Stimulated activated CD4-positive, alpha-beta T cell treated with anti-CD3 and anti-CD28 coated beads, TNF-alpha, amount 100 ng/mL, for 48 hours (primary cell): ENCODE measurements at regions not wholly inside any gene's neighbourhood (a gene's known extent, or its start where the extent isn't known, plus 50 kb on each side); places are given as distances from the start of the nearest gene placed in this dataset.

Experiments used
- DNase-seq, 3 donors: peaks; one replicate each; pipeline ENCODE4 v3.0.0-alpha.2; 2020; ENCODE audit warnings: low read depth in 3 of 3

GRCh38 chr11:122346006-122346405, 230.0 kb upstream of the BLID start:
- DNase-seq, result no peak

GRCh38 chr11:122345586-122345985, 229.6 kb upstream of the BLID start:
- DNase-seq, result no peak

GRCh38 chr11:122344215-122344614, 228.2 kb upstream of the BLID start:
- DNase-seq, result no peak

GRCh38 chr11:122343210-122343609, 227.2 kb upstream of the BLID start:
- DNase-seq, result no peak

GRCh38 chr11:122342089-122342744, 226.2 kb upstream of the BLID start:
- no peak for DNase-seq

- DNase-seq, result no peak
Observed at GRCh38 chr11:122341477-122341876, 225.5 kb upstream of the BLID start.

- DNase-seq, result no peak
Observed at GRCh38 chr11:122340607-122341290, 224.7 kb upstream of the BLID start.

GRCh38 chr11:122339436-122340060, 223.5 kb upstream of the BLID start:
- DNase-seq, result no peak

- DNase-seq, result no peak
Observed at GRCh38 chr11:122337704-122338103, 221.7 kb upstream of the BLID start.

- DNase-seq, result no peak
Observed at GRCh38 chr11:122337241-122337640, 221.2 kb upstream of the BLID start.

- no peak for DNase-seq
Observed at GRCh38 chr11:122336706-122337105, 220.7 kb upstream of the BLID start.

GRCh38 chr11:122334546-122335339, 218.7 kb upstream of the BLID start:
- DNase-seq, result no peak

- DNase-seq, result no peak
Observed at GRCh38 chr11:122333467-122333866, 217.5 kb upstream of the BLID start.

GRCh38 chr11:122331079-122331478, 215.1 kb upstream of the BLID start:
- no peak for DNase-seq

- no peak for DNase-seq
Observed at GRCh38 chr11:122330279-122330965, 214.4 kb upstream of the BLID start.

GRCh38 chr11:122327528-122327927, 211.5 kb upstream of the BLID start:
- no peak for DNase-seq

GRCh38 chr11:122323754-122324421, 207.9 kb upstream of the BLID start:
- DNase-seq, result no peak

- no peak for DNase-seq
Observed at GRCh38 chr11:122322329-122322728, 206.3 kb upstream of the BLID start.

- no peak for DNase-seq
Observed at GRCh38 chr11:122320671-122321070, 204.7 kb upstream of the BLID start.

GRCh38 chr11:122319691-122320620, 203.9 kb upstream of the BLID start:
- DNase-seq, result no peak
